IMR-90 (cell line): ENCODE measurements at regions not wholly inside any gene's neighbourhood (a gene's known extent, or its start where the extent isn't known, plus 50 kb on each side); places are given as distances from the start of the nearest gene placed in this dataset.

Source experiments
- ATAC-seq: fragments of 200-7000 bp; cut with Tn5 transposase; 2 replicates; pipeline ENCODE4 v1.9.1; 2020; ENCODE audit warnings: low read depth, mild to moderate bottlenecking, moderate library complexity
- BruUV-seq: library from RNA; stranded (reverse); fragments of 400-500 nt; replicated peaks from 2 replicates; lab custom pipeline; 2021; lab: Mats Ljungman, UMichigan
- CTCF ChIA-PET: fragments of 300-600 bp; formaldehyde crosslinking; extraction: SDS; loops from one replicate; lab custom pipeline; 2021; ENCODE audit warnings: antibody characterized with exemption; lab: Yijun Ruan, JAX
- POLR2A ChIA-PET: fragments of 300-600 bp; sonication (Branson Sonifier 250); formaldehyde crosslinking; loops from one replicate; lab custom pipeline; 2022; ENCODE audit warnings: antibody characterized with exemption; ENCODE audit not compliant: unreplicated experiment; lab: Charles Lee
- DNase-seq: peaks from one replicate; pipeline ENCODE4 v3.0.0; 2013
- H2AFZ ChIP-seq: replicated peaks from 2 replicates; pipeline ENCODE3; 2013; ENCODE audit warnings: low read length, mild to moderate bottlenecking; ENCODE audit not compliant: poor library complexity
- H2AK5ac ChIP-seq: 2 replicates; pipeline ENCODE4 v1.6.1; 2013; ENCODE audit warnings: low read depth, low read length, inconsistent platforms
- H2AK9ac ChIP-seq: replicated peaks from 2 replicates; pipeline ENCODE3; 2013; ENCODE audit warnings: mild to moderate bottlenecking, low read depth, low read length, moderate library complexity; ENCODE audit not compliant: poor library complexity
- H2BK120ac ChIP-seq: 2 replicates; pipeline ENCODE4 v1.6.1; 2013; ENCODE audit warnings: low read depth, low read length, inconsistent platforms
- H2BK15ac ChIP-seq: 3 replicates; pipeline ENCODE4 v1.6.1; 2013; ENCODE audit warnings: low read depth, low read length, inconsistent platforms
- H2BK20ac ChIP-seq: 2 replicates; pipeline ENCODE4 v1.6.1; 2013; ENCODE audit warnings: low read depth, mild to moderate bottlenecking, inconsistent platforms, low read length, moderate library complexity
- H2BK5ac ChIP-seq: 2 replicates; pipeline ENCODE4 v1.6.1; 2013; ENCODE audit warnings: mild to moderate bottlenecking, low read depth, low read length, inconsistent platforms; ENCODE audit not compliant: poor library complexity, severe bottlenecking
- H3K14ac ChIP-seq: replicated peaks from 2 replicates; pipeline ENCODE4 v1.6.1; 2013; ENCODE audit warnings: low read depth, low read length, inconsistent platforms
- H3K18ac ChIP-seq: 2 replicates; pipeline ENCODE4 v1.6.1; 2013; ENCODE audit warnings: low read depth, low read length, control low read depth
- H3K23ac ChIP-seq: 2 replicates; pipeline ENCODE4 v1.6.1; 2013; ENCODE audit warnings: low read depth, low read length, inconsistent platforms
- H3K27ac ChIP-seq: 2 replicates; pipeline ENCODE4 v1.5.1; 2013; ENCODE audit warnings: mild to moderate bottlenecking, control low read depth, low read length; ENCODE audit not compliant: insufficient read depth
- H3K27me3 ChIP-seq: 2 replicates; pipeline ENCODE4 v1.6.1; 2013; ENCODE audit warnings: low read length; ENCODE audit not compliant: control insufficient read depth, insufficient read depth
- H3K36me3 ChIP-seq: 2 replicates; pipeline ENCODE4 v1.6.1; 2013; ENCODE audit warnings: low read length, mixed read lengths; ENCODE audit not compliant: control insufficient read depth, insufficient read depth
- H3K4ac ChIP-seq: 2 replicates; pipeline ENCODE4 v1.6.1; 2013; ENCODE audit warnings: low read depth, low read length, inconsistent platforms
- H3K4me1 ChIP-seq: 2 replicates; pipeline ENCODE4 v1.6.1; 2013; ENCODE audit warnings: low read length, mixed read lengths; ENCODE audit not compliant: control insufficient read depth, insufficient read depth
- H3K4me2 ChIP-seq: 2 replicates; pipeline ENCODE4 v1.6.1; 2013; ENCODE audit warnings: low read depth, mild to moderate bottlenecking, control low read depth, low read length, moderate library complexity
- H3K4me3 ChIP-seq: 2 replicates; pipeline ENCODE4 v1.5.1; 2013; ENCODE audit warnings: low read depth, mild to moderate bottlenecking, control low read depth, low read length, moderate library complexity; ENCODE audit not compliant: insufficient read depth
- H3K56ac ChIP-seq: 2 replicates; pipeline ENCODE4 v1.6.1; 2013; ENCODE audit warnings: low read length, inconsistent platforms; ENCODE audit not compliant: insufficient read depth; ENCODE audit errors: extremely low read depth
- H3K79me1 ChIP-seq, 2 experiments: 2 replicates each; pipeline ENCODE4 v1.6.1; 2013; ENCODE audit warnings: low read length in 2 of 2, inconsistent platforms in 1 of 2, low read depth in 1 of 2
- H3K9ac ChIP-seq: 2 replicates; pipeline ENCODE4 v1.6.1; 2013; ENCODE audit warnings: low read depth, low read length, control low read depth
- H3K9me1 ChIP-seq: 2 replicates; pipeline ENCODE4 v1.6.1; 2013; ENCODE audit warnings: low read length, inconsistent platforms; ENCODE audit not compliant: insufficient read depth
- H3K9me3 ChIP-seq: 2 replicates; pipeline ENCODE4 v1.6.1; 2013; ENCODE audit warnings: low read length; ENCODE audit not compliant: control insufficient read depth, insufficient read depth
- H4K20me1 ChIP-seq: 2 replicates; pipeline ENCODE4 v1.6.1; 2013; ENCODE audit warnings: low read length, inconsistent platforms; ENCODE audit not compliant: insufficient read depth
- H4K5ac ChIP-seq: 2 replicates; pipeline ENCODE4 v1.6.1; 2013; ENCODE audit warnings: mild to moderate bottlenecking, low read depth, low read length, control low read depth
- H4K8ac ChIP-seq, 2 experiments: 2 replicates each; pipeline ENCODE4 v1.6.1; 2013; ENCODE audit warnings: low read depth in 2 of 2, low read length in 2 of 2, control low read depth in 1 of 2, inconsistent platforms in 1 of 2
- H4K91ac ChIP-seq: 2 replicates; pipeline ENCODE4 v1.6.1; 2013; ENCODE audit warnings: low read depth, low read length, inconsistent platforms; ENCODE audit not compliant: insufficient read depth
- BHLHE40 ChIP-seq: fragments of 150-350 bp; IDR thresholded peaks from 2 replicates; pipeline ENCODE4 v1.6.1; 2016; ENCODE audit warnings: mild to moderate bottlenecking, low read depth, low read length
- CHD1 ChIP-seq: IDR thresholded peaks from 2 replicates; pipeline ENCODE4 v1.6.1; 2012; ENCODE audit warnings: low read depth, low read length, improper control_type of control experiment
- CTCF ChIP-seq: conservative IDR thresholded peaks from 2 replicates; pipeline ENCODE4 v1.5.1; 2012; ENCODE audit warnings: mild to moderate bottlenecking, low read depth, low read length, improper control_type of control experiment
- FOS ChIP-seq: fragments of 150-350 bp; IDR thresholded peaks from 2 replicates; pipeline ENCODE4 v1.6.1; 2016; ENCODE audit warnings: low read depth, low read length
- MAFK ChIP-seq: IDR thresholded peaks from 2 replicates; pipeline ENCODE4 v1.6.1; 2012; ENCODE audit warnings: low read depth, low read length, improper control_type of control experiment
- MAZ ChIP-seq: IDR thresholded peaks from 2 replicates; pipeline ENCODE4 v1.6.1; 2012; ENCODE audit warnings: low read depth, mild to moderate bottlenecking, low read length, improper control_type of control experiment, moderate library complexity, borderline replicate concordance
- POLR2A ChIP-seq: IDR thresholded peaks from 2 replicates; pipeline ENCODE4 v1.6.1; 2012; ENCODE audit warnings: mild to moderate bottlenecking, low read depth, low read length
- RAD21 ChIP-seq: IDR thresholded peaks from 2 replicates; pipeline ENCODE4 v1.6.1; 2012; ENCODE audit warnings: low read length, improper control_type of control experiment
- RCOR1 ChIP-seq: IDR thresholded peaks from 2 replicates; pipeline ENCODE4 v1.6.1; 2012; ENCODE audit warnings: mild to moderate bottlenecking, low read length, improper control_type of control experiment; ENCODE audit not compliant: insufficient replicate concordance
- RFX5 ChIP-seq: IDR thresholded peaks from 2 replicates; pipeline ENCODE4 v1.8.0; 2012; ENCODE audit warnings: low read depth, mild to moderate bottlenecking, low read length, moderate library complexity
- SMC3 ChIP-seq: fragments of 150-350 bp; IDR thresholded peaks from 2 replicates; pipeline ENCODE4 v1.6.1; 2016; ENCODE audit warnings: low read depth, mild to moderate bottlenecking, antibody characterized with exemption, low read length, moderate library complexity
- WGBS, 2 experiments: methylation state at CpG; one replicate each; pipeline versions ENCODE4 v1.1.5 to v1.1.7; 2013; ENCODE audit warnings: missing lambda C conversion rate in 2 of 2; ENCODE audit not compliant: insufficient read length in 1 of 2; ENCODE audit errors: extremely low coverage in 2 of 2; 5-methylcytosine and 5-hydroxymethylcytosine counted together
- dilution Hi-C: fragments of 300-500 bp; cut with HindIII; formaldehyde crosslinking; loops from one replicate; pipeline ENCODE4 v1.14.3; 2018; ENCODE audit warnings: low sequenced_read_pairs; ENCODE audit not compliant: unreplicated experiment
- in situ Hi-C: fragments of 300-500 bp; cut with MboI; formaldehyde crosslinking; loops from 3 replicates; pipeline ENCODE4 v1.14.3; 2019; ENCODE audit warnings: low sequenced_read_pairs, inconsistent platforms, mixed read lengths
- intact Hi-C: fragments of 100-400 bp; cut with micrococcal nuclease; formaldehyde crosslinking; loops from 2 replicates; pipeline ENCODE4 v1.10.0; 2022

- TF ChIP-seq CHD1 (no peak), CTCF (no peak), FOS (no peak), RCOR1 (no peak), MAZ (no peak), POLR2A (no peak), MAFK (no peak), RFX5 (no peak), SMC3 (no peak), BHLHE40 (no peak), RAD21 (no peak)
- no peak overlapping the region for H2AK9ac ChIP-seq
- no peaks in the 10 kb centered on the region for H3K9me1 ChIP-seq
- H3K36me3 ChIP-seq = no peaks in the 10 kb centered on the region
- no peaks in the 10 kb centered on the region for H3K27me3 ChIP-seq
- no TSS peak for BruUV-seq
- DNase-seq (no peak), ATAC-seq (no peak)
- H4K91ac ChIP-seq = no peak overlapping the region
- no peaks in the 10 kb centered on the region for H3K4me1 ChIP-seq
- no peak overlapping the region for H3K9ac ChIP-seq
- H2AFZ ChIP-seq = no peak overlapping the region
- no peak overlapping the region for H3K4ac ChIP-seq
- no peak overlapping the region for H3K4me2 ChIP-seq
- no peak overlapping the region for H3K27ac ChIP-seq
- H2BK20ac ChIP-seq = no peak overlapping the region
- no peak overlapping the region for H4K5ac ChIP-seq
- H3K56ac ChIP-seq = no peak overlapping the region
- H3K4me3 ChIP-seq = no peak overlapping the region
- no peak overlapping the region for H2AK5ac ChIP-seq
- H3K23ac ChIP-seq = no peak overlapping the region
- no peak overlapping the region for H4K8ac ChIP-seq
- dilution Hi-C loops (no loop called here), in situ Hi-C loops (no loop called here), intact Hi-C loops (no loop called here)
- H3K79me1 ChIP-seq = no peaks in the 10 kb centered on the region
- H2BK15ac ChIP-seq = no peak overlapping the region
- CTCF ChIA-PET = interaction anchor here (0.6 to 1.6 kb wide), 2 partner anchors 67 to 74 kb away, joined by 3 to 4 read pairs; no protein-coding TSS in a partner anchor
- no peak overlapping the region for H3K18ac ChIP-seq
- H3K14ac ChIP-seq = no peak overlapping the region
- 60% methylated on average over 1 of the region's 6 CpGs; no CpG with 5 or more reads in 1 of the 2 experiments for WGBS, 2 experiments
- no peak overlapping the region for H2BK5ac ChIP-seq
- H3K9me3 ChIP-seq = no peaks in the 10 kb centered on the region
- no peaks in the 10 kb centered on the region for H4K20me1 ChIP-seq
- no peak overlapping the region for H2BK120ac ChIP-seq
- POLR2A ChIA-PET = interaction anchor here (0.6 kb wide), 1 partner anchor 8 kb away, joined by 4 read pairs; no protein-coding TSS in a partner anchor
These were observed 655.2 kb upstream of the MAP3K7 start for GRCh38 chr6:91241946-91242613.
